ENCODE measurements at regions not wholly inside any gene's neighbourhood (a gene's known extent, or its start where the extent isn't known, plus 50 kb on each side); places are given as distances from the start of the nearest gene placed in this dataset.
"Not testable (repeated sequence)": the region's sequence is repeated elsewhere in the genome, so short reads cannot be mapped to it uniquely, and the experiment has no call there.

DNA sequence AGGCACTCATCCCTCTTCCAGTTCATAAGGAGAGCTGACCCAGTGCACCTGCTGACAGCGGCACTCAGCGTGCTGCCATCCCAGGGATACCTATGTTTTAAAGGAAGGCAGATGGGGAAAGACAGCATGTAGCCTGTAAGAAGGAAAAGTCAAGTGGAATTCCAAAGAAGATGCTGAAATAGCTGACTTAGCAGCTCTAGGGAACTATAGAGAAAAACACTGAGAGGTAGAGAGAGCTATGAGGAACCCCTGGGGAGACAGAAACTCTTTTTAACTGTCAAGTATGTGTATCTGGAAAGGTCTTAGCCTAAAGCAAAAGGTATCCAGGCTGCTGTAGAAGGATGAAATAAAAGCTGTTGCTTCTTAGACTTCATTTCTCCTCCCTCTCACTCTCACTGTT is 113.4 kb upstream of the BCL6 start:
- no peaks in the 10 kb centered on the region for H3F3A ChIP-seq (ENCODE audit: insufficient read depth, low read depth)
- no peaks in the 10 kb centered on the region for H3K36me3 ChIP-seq (ENCODE audit: low read depth)
- no peaks in the 10 kb centered on the region for H3K9me2 ChIP-seq (ENCODE audit: insufficient read depth)
- ChIA-PET POLR2A (ENCODE audit: unreplicated experiment) (no interaction called here), CTCF (no interaction called here)
- intact Hi-C loops (cut with micrococcal nuclease; ENCODE audit: unreplicated experiment): no loop called here
- no peaks in the 10 kb centered on the region for H3K27me3 ChIP-seq (ENCODE audit: insufficient read depth, low read depth)
- peak in 1 of 2 experiments; percentile 15 for DNase-seq
- no peak overlapping the region for H2AFZ ChIP-seq
- H3K4me3 ChIP-seq: no peak overlapping the region
- peaks cover 6% of the 10 kb centered on the region for H3K9me3 ChIP-seq (ENCODE audit: insufficient read depth, low read depth)
- TF ChIP-seq, protein P1, sequence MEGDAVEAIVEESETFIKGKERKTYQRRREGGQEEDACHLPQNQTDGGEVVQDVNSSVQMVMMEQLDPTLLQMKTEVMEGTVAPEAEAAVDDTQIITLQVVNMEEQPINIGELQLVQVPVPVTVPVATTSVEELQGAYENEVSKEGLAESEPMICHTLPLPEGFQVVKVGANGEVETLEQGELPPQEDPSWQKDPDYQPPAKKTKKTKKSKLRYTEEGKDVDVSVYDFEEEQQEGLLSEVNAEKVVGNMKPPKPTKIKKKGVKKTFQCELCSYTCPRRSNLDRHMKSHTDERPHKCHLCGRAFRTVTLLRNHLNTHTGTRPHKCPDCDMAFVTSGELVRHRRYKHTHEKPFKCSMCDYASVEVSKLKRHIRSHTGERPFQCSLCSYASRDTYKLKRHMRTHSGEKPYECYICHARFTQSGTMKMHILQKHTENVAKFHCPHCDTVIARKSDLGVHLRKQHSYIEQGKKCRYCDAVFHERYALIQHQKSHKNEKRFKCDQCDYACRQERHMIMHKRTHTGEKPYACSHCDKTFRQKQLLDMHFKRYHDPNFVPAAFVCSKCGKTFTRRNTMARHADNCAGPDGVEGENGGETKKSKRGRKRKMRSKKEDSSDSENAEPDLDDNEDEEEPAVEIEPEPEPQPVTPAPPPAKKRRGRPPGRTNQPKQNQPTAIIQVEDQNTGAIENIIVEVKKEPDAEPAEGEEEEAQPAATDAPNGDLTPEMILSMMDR (conservative IDR thresholded peaks at IDR 0.05): no peak
- TF ChIP-seq EZH2 (IDR thresholded peaks at IDR 0.05; ENCODE audit: low read depth): no peak
- H3K79me2 ChIP-seq (ENCODE audit: low read depth): no peaks in the 10 kb centered on the region
- BruUV-seq (replicated peaks): no TSS peak
- no peaks in the 10 kb centered on the region for H4K20me1 ChIP-seq (ENCODE audit: insufficient read depth)
- no peak overlapping the region for H3K4me2 ChIP-seq
- no peaks in the 10 kb centered on the region for H3K4me1 ChIP-seq (replicated peaks; ENCODE audit: insufficient read depth)
- H3K27ac ChIP-seq: no peak overlapping the region

DNA sequence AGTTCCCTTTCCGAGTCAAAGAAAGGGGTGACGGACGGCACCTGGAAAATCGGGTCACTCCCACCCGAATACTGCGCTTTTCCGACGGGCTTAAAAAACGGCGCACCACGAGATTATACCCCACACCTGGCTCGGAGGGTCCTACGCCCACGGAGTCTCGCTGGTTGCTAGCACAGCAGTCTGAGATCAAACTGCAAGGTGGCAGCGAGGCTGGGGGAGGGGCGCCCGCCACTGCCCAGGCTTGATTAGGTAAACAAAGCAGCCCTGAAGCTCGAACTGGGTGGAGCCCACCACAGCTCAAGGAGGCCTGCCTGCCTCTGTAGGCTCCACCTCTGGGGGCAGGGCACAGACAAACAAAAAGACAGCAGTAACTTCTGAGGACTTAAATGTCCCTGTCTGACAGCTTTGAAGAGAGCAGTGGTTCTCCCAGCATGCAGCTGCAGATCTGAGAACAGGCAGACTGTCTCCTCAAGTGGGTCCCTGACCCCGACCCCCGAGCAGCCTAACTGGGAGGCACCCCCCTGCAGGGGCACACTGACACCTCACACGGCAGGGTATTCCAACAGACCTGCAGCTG is 117.5 kb upstream of the BCL6 start:
- H3K4me2 ChIP-seq; H3K4me1 ChIP-seq (replicated peaks; ENCODE audit: insufficient read depth); DNase-seq; BruUV-seq (replicated peaks); H3K9me2 ChIP-seq (ENCODE audit: insufficient read depth); H3K4me3 ChIP-seq; H3K36me3 ChIP-seq (ENCODE audit: low read depth); intact Hi-C loops (cut with micrococcal nuclease; ENCODE audit: unreplicated experiment); H3K79me2 ChIP-seq (ENCODE audit: low read depth); H3K9me3 ChIP-seq (ENCODE audit: insufficient read depth, low read depth); H2AFZ ChIP-seq; H3K27me3 ChIP-seq (ENCODE audit: insufficient read depth, low read depth); H3F3A ChIP-seq (ENCODE audit: insufficient read depth, low read depth); H3K27ac ChIP-seq; H4K20me1 ChIP-seq (ENCODE audit: insufficient read depth); CTCF ChIA-PET; POLR2A ChIA-PET (ENCODE audit: unreplicated experiment): not testable (repeated sequence)

DNA sequence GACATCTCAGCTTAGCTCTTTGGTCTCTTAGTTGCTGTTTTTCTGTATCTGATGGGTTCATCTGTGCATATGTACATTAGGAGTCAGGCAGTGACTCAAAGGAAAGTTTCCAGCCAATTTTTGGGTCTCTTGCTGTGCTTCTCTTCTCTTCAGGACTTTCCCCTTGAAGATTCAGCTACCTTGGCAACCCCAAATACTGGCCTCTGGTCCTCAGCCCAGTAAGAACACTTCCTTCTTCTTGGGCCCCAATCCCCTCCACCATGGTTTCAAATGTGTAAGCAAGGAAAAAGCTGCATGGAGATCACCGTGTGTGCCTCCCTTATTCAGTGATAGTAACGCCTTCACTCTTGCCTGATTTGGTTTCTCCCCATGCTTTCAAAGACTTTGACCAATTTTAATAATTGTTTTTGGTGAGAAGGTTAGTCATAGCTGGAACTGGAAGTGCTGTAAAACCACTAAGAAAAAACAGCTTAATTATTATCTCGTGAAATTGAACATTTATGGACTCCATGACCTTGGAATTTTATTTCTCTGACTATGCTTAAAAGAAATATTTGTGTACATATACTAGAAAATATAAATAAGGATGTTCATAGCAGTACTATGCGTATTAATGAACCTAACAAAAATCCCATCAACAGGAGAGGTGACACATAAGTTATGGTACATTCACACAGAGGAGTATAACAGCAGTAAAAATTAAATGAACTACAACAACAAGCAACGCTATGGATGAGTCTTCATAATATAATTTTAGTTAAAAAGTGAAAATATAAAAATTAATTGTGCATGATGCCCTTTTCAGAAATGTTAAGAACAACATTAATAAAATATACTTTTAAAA is 125.3 kb upstream of the BCL6 start:
- BruUV-seq (replicated peaks): no TSS peak
- CTCF ChIA-PET: no interaction called here

More for the DNA sequence above, 125.3 kb upstream of the BCL6 start:
- TF ChIP-seq EZH2 (IDR thresholded peaks at IDR 0.05; ENCODE audit: low read depth): no peak
- TF ChIP-seq, protein P1 (conservative IDR thresholded peaks at IDR 0.05): no peak
- no peaks in the 10 kb centered on the region for H3K36me3 ChIP-seq (ENCODE audit: low read depth)
- H3K9me3 ChIP-seq (ENCODE audit: insufficient read depth, low read depth): peaks cover 20% of the 10 kb centered on the region; the same call in 1 of the 2 replicates
- H3F3A ChIP-seq (ENCODE audit: insufficient read depth, low read depth): no peaks in the 10 kb centered on the region
- H4K20me1 ChIP-seq (ENCODE audit: insufficient read depth): no peaks in the 10 kb centered on the region
- no peaks in the 10 kb centered on the region for H3K79me2 ChIP-seq (ENCODE audit: low read depth)
- intact Hi-C loops (cut with micrococcal nuclease; ENCODE audit: unreplicated experiment): no loop called here
- no peaks in the 10 kb centered on the region for H3K9me2 ChIP-seq (ENCODE audit: insufficient read depth)
- H3K4me1 ChIP-seq (replicated peaks; ENCODE audit: insufficient read depth): peaks cover 13% of the 10 kb centered on the region; the same call in 1 of the 2 replicates
- no peak overlapping the region for H3K4me2 ChIP-seq
- POLR2A ChIA-PET (ENCODE audit: unreplicated experiment): no interaction called here
- peak in 1 of 2 experiments; percentile 28 for DNase-seq
- H2AFZ ChIP-seq: no peak overlapping the region; the same call in 1 of the 2 replicates
- no peak overlapping the region for H3K4me3 ChIP-seq
- H3K27me3 ChIP-seq (ENCODE audit: insufficient read depth, low read depth): no peaks in the 10 kb centered on the region
- H3K27ac ChIP-seq: no peak overlapping the region

Measured in PC-9 (cell line).